ENCODE measurements at regions not wholly inside any gene's neighbourhood (a gene's known extent, or its start where the extent isn't known, plus 50 kb on each side); places are given as distances from the start of the nearest gene placed in this dataset.
"Not testable (repeated sequence)": the region's sequence is repeated elsewhere in the genome, so short reads cannot be mapped to it uniquely, and the experiment has no call there.

DNA sequence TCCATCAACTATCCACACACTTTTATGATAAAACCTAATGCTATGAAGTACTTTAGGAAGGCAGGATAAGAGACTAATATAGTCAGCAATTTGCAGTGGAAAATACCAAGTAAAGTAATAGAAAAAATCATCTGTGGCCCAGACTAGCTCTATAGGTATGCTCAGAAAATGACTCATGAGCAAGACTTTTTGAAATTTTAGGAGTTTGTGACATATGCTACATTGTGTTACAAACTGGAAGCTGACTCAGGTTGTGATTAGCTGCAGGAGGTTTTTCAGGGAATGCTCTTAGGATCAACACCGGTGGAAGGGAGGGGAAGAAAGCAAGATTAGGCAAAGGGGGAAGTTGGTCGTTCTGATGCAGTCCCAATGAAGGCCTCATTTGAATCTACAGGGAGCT, 56.1 kb downstream of the FEZF1 start:
- H3K27ac Mint-ChIP-seq = no peak overlapping the region
- intact Hi-C loops (cut with micrococcal nuclease) = no loop called here
- no peaks in the 10 kb centered on the region for H3K4me1 Mint-ChIP-seq (ENCODE audit: low read depth)
- no peak overlapping the region for H3K4me3 Mint-ChIP-seq
- ATAC-seq (no peak), DNase-seq (no peak)
- no peaks in the 10 kb centered on the region for H3K27me3 Mint-ChIP-seq
- POLR2A ChIA-PET = no interaction called here
- no peaks in the 10 kb centered on the region for H3K9me3 Mint-ChIP-seq
- TF ChIP-seq, protein P1, sequence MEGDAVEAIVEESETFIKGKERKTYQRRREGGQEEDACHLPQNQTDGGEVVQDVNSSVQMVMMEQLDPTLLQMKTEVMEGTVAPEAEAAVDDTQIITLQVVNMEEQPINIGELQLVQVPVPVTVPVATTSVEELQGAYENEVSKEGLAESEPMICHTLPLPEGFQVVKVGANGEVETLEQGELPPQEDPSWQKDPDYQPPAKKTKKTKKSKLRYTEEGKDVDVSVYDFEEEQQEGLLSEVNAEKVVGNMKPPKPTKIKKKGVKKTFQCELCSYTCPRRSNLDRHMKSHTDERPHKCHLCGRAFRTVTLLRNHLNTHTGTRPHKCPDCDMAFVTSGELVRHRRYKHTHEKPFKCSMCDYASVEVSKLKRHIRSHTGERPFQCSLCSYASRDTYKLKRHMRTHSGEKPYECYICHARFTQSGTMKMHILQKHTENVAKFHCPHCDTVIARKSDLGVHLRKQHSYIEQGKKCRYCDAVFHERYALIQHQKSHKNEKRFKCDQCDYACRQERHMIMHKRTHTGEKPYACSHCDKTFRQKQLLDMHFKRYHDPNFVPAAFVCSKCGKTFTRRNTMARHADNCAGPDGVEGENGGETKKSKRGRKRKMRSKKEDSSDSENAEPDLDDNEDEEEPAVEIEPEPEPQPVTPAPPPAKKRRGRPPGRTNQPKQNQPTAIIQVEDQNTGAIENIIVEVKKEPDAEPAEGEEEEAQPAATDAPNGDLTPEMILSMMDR (IDR thresholded peaks at IDR 0.05) = no peak
- H3K36me3 Mint-ChIP-seq (ENCODE audit: low read depth) = no peaks in the 10 kb centered on the region
- CTCF ChIA-PET = no interaction called here

DNA sequence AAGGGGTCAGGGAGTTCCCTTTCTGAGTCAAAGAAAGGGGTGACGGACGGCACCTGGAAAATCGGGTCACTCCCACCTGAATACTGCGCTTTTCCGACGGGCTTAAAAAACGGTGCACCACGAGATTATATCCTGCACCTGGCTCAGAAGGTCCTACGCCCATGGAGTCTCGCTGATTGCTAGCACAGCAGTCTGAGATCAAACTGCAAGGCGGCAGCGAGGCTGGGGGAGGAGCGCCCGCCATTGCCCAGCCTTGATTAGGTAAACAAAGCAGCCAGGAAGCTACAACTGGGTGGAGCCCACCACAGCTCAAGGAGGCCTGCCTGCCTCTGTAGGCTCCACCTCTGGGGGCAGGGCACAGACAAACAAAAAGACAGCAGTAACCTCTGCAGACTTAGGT, 65.8 kb downstream of the FEZF1 start:
- POLR2A ChIA-PET; H3K4me1 Mint-ChIP-seq (ENCODE audit: low read depth); H3K27me3 Mint-ChIP-seq; intact Hi-C loops (cut with micrococcal nuclease); H3K36me3 Mint-ChIP-seq (ENCODE audit: low read depth); ATAC-seq; H3K4me3 Mint-ChIP-seq; DNase-seq; CTCF ChIA-PET; H3K9me3 Mint-ChIP-seq; H3K27ac Mint-ChIP-seq: not testable (repeated sequence)

DNA sequence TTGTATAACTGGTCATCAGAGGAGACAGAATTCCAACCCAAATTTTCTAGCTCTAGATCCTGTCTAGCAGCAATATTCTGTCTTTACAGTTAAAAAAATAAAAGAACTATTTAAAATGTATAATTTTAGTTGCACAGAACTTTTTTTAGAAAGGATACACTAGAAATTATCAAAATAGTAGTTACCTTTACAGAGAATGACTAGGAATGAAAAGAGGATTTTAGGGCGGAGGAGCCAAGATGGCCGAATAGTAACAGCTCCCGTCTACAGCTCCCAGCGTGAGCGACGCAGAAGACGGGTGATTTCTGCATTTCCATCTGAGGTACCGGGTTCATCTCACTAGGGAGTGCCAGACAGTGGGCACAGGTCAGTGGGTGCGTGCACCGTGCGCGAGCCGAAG, 66.3 kb downstream of the FEZF1 start:
- H3K9me3 Mint-ChIP-seq; H3K36me3 Mint-ChIP-seq (ENCODE audit: low read depth); DNase-seq; POLR2A ChIA-PET; CTCF ChIA-PET; H3K4me1 Mint-ChIP-seq (ENCODE audit: low read depth); H3K27ac Mint-ChIP-seq; H3K27me3 Mint-ChIP-seq; H3K4me3 Mint-ChIP-seq; ATAC-seq; intact Hi-C loops (cut with micrococcal nuclease): not testable (repeated sequence)

DNA sequence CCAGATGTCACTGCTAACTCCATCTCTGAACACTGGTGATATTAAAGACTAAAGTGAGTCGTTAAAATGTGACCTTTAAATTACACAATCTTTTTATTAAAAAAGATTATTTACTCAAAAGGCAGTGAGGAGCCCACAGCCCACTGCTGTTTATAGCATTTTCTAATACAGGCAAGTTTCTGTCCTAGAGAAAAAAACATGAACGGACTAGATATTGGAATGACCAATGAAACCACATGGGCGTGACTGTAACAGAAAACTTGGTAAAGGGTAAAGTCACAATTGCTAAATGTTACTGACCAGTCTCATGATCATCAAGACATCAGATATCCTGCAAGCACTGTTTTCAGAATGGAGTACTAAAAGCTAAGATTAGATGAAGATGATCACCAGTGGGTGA, 78.7 kb downstream of the FEZF1 start:
- no peak for ATAC-seq
- H3K27me3 Mint-ChIP-seq = no peaks in the 10 kb centered on the region
- H3K9me3 Mint-ChIP-seq = no peaks in the 10 kb centered on the region
- no peak for DNase-seq
- intact Hi-C loops (cut with micrococcal nuclease) = no loop called here
- no peak overlapping the region for H3K27ac Mint-ChIP-seq
- no peaks in the 10 kb centered on the region for H3K4me1 Mint-ChIP-seq (ENCODE audit: low read depth)
- CTCF ChIA-PET = interaction anchor here (1.2 kb wide), 1 partner anchor 13 kb away, joined by 3 read pairs; no protein-coding TSS in a partner anchor
- H3K36me3 Mint-ChIP-seq (ENCODE audit: low read depth) = no peaks in the 10 kb centered on the region
- TF ChIP-seq, protein P1 (IDR thresholded peaks at IDR 0.05) = no peak
- POLR2A ChIA-PET = no interaction called here
- no peak overlapping the region for H3K4me3 Mint-ChIP-seq

DNA sequence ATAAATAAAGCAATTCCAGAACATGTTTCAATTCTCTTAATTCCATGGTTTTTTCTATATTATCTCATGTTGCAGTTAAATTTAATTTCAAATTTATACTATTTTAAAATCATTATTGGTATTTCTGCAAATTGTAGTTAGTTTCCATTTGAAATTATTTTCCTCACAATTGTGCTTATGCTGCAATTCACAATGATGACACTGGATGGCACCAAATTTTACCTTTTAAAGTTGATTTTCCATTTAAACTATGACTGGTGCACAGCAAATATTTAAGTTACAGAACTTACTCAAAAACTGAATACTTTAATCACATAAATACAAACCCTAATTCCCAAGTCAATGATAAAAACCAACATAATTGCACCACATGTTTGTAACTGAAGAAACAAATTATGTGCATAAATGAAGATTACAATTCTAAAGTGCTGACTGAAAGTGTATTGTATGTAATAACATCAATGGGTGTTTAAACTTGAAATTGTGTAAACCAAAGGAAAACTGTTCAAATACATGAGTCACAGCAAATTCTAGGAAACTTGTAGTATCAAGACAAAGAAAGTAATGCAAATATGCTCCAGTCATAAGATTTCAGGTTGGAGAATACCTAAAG, 75.3 kb upstream of the AASS start:
- ChIA-PET CTCF (interaction anchor here (1.9 kb wide), 1 partner anchor 309 kb away, joined by 9 read pairs; no protein-coding TSS in a partner anchor), POLR2A (no interaction called here)

DNA sequence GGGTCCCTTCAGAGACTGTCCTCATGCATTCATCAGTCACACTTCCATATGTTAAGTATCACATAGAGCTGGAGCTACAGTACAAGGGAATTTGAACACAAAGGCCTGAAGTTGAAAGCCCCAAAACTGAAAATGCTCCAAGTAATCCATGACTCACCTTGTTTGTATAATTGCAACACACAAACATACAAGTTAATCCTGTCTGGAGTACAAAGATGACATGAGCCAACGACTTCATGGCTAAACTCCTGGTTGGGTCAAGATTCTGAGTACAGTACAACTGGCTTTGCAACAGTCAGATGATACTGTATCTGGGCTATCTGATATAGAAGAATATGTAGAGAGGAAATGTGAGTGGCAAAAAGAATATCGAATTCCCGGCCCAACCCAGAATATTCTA, 73.1 kb upstream of the AASS start:
- CTCF ChIA-PET = interaction anchor here (1.9 kb wide), 1 partner anchor 311 kb away, joined by 9 read pairs; no protein-coding TSS in a partner anchor
- Mint-ChIP-seq H3K27ac (no peak overlapping the region), H3K27me3 (no peaks in the 10 kb centered on the region), H3K36me3 (ENCODE audit: low read depth) (no peaks in the 10 kb centered on the region), H3K4me1 (ENCODE audit: low read depth) (no peaks in the 10 kb centered on the region), H3K9me3 (no peaks in the 10 kb centered on the region), H3K4me3 (no peak overlapping the region)
- TF ChIP-seq, protein P1 (IDR thresholded peaks at IDR 0.05) = no peak
- intact Hi-C loops (cut with micrococcal nuclease) = loop anchor here (5.0 kb wide), 1 partner anchor 315 kb away; no protein-coding TSS in a partner anchor
- POLR2A ChIA-PET = no interaction called here
- ATAC-seq (no peak), DNase-seq (no peak)

More for the DNA sequence above, 75.3 kb upstream of the AASS start:
- Mint-ChIP-seq H3K27me3 (no peaks in the 10 kb centered on the region), H3K4me1 (ENCODE audit: low read depth) (no peaks in the 10 kb centered on the region), H3K4me3 (no peak overlapping the region), H3K9me3 (no peaks in the 10 kb centered on the region), H3K36me3 (ENCODE audit: low read depth) (no peaks in the 10 kb centered on the region), H3K27ac (no peak overlapping the region)
- intact Hi-C loops (cut with micrococcal nuclease) = loop anchor here (5.0 kb wide), 1 partner anchor 313 kb away; no protein-coding TSS in a partner anchor
- DNase-seq (no peak), ATAC-seq (no peak)
- TF ChIP-seq, protein P1 (IDR thresholded peaks at IDR 0.05) = peak; percentile 55
